DND-41 (cell line): ENCODE measurements at regions not wholly inside any gene's neighbourhood (a gene's known extent, or its start where the extent isn't known, plus 50 kb on each side); places are given as distances from the start of the nearest gene placed in this dataset.

ENCODE experiments used
- EZH2 ChIP-seq: IDR thresholded peaks from 3 replicates; pipeline ENCODE4 v1.6.1; 2012; ENCODE audit warnings: borderline replicate concordance, low read depth, mild to moderate bottlenecking, moderate library complexity, low read length, inconsistent platforms; ENCODE audit not compliant: severe bottlenecking
- TF ChIP-seq, protein P1 (sequence below): IDR thresholded peaks from 2 replicates; pipeline ENCODE4 v1.5.1; 2012; ENCODE audit warnings: borderline replicate concordance, low read length, moderate library complexity, mild to moderate bottlenecking; ENCODE audit not compliant: poor library complexity, severe bottlenecking; ENCODE audit errors: extremely low read depth

DNA sequence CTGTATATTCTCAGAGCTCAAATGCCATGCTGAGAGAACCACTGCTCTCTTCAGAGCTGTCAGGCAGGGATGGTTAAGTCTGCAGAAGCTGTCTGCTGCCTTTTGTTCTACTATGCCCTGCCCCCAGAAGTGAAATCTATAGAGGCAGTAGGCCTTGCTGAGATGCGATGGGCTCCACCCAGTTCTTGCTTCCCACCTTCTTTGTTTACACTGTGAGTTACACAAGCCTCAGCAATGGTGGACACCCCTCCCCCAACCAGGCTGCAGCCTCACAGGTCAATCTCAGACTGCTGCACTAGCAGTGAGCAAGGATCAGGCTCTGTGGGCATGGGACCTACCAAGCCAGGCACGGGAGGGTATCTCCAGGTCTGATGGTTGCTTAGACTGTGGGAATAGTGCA, 271.6 kb downstream of the CENPC start:
- TF ChIP-seq, protein P1, sequence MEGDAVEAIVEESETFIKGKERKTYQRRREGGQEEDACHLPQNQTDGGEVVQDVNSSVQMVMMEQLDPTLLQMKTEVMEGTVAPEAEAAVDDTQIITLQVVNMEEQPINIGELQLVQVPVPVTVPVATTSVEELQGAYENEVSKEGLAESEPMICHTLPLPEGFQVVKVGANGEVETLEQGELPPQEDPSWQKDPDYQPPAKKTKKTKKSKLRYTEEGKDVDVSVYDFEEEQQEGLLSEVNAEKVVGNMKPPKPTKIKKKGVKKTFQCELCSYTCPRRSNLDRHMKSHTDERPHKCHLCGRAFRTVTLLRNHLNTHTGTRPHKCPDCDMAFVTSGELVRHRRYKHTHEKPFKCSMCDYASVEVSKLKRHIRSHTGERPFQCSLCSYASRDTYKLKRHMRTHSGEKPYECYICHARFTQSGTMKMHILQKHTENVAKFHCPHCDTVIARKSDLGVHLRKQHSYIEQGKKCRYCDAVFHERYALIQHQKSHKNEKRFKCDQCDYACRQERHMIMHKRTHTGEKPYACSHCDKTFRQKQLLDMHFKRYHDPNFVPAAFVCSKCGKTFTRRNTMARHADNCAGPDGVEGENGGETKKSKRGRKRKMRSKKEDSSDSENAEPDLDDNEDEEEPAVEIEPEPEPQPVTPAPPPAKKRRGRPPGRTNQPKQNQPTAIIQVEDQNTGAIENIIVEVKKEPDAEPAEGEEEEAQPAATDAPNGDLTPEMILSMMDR: no peak
- TF ChIP-seq EZH2: no peak
